HG02610 (cell line): ENCODE measurements at regions not wholly inside any gene's neighbourhood (a gene's known extent, or its start where the extent isn't known, plus 50 kb on each side); places are given as distances from the start of the nearest gene placed in this dataset.
"Not testable (repeated sequence)": the region's sequence is repeated elsewhere in the genome, so short reads cannot be mapped to it uniquely, and the experiment has no call there.

ENCODE experiments used
- ATAC-seq: cut with Tn5 transposase; IDR thresholded peaks from one replicate; pipeline ENCODE4 v1.9.1; 2021; ENCODE audit warnings: mild to moderate bottlenecking, moderate library complexity; ENCODE audit not compliant: unreplicated experiment

DNA sequence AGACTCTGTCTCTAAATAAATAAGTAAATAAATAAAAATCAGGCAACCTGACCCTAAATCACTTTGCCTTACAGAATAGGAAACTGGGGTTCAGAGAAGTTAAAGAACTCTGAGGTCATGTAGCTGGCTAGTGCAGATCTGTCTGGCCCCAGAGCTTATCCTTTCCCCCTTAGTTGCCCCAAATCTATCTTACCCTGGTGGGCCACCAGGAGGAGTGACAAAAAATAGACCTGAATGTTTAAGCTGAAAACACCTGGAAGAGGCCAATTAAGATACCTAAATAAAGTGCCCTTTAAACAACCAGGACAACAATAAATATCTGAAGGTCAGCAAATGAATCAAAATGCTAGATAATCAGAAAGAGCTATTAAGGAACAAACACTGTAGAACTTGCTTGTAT, 59.7 kb downstream of the TEX35 start:
- ATAC-seq: no peak

GRCh38 chr1:178573330-178573729, 60.4 kb downstream of the TEX35 start:
- ATAC-seq: peak; percentile 81

- ATAC-seq: no peak
Observed at GRCh38 chr1:178574345-178574744, 61.4 kb downstream of the TEX35 start.

DNA sequence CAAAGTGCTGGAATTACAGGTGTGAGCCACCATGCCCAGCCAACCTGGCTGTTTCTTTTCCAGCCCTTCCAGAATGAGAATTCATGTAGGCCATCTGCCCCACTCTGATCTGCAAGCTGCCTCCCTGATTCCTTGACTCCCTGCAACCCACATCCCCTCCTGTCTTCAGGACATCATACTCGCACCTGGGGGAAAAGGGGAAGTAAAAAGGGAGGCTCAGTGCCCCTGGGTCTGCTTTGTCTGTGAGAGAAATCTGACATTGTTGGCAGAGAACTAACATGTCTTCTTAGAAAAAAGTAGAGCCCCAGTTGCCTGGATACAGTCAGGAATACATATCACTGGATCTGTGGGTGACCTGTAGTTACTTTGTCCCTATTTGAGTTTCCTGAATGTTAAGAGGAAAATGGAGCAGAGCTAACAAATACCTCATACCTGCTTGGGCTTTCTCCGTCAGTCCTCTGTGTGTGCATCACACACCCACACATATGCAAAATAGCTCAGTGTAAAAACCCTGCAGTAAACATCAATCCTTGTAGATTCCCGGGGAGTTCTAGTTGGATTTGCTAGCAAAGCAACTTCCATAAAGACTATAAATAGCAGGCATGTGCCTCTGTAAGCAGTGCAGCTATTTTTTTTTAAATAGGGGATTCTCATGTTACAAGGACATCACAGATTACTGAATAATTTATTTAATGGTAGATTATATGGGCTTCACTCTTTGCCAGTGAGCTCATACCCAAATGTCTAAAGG, 62.9 kb downstream of the TEX35 start:
- peak; percentile 49 for ATAC-seq

- no peak for ATAC-seq
Observed at GRCh38 chr1:178576841-178577240, 63.9 kb downstream of the TEX35 start.

- no peak for ATAC-seq
Observed at GRCh38 chr1:178577882-178578281, 65.0 kb downstream of the TEX35 start.

DNA sequence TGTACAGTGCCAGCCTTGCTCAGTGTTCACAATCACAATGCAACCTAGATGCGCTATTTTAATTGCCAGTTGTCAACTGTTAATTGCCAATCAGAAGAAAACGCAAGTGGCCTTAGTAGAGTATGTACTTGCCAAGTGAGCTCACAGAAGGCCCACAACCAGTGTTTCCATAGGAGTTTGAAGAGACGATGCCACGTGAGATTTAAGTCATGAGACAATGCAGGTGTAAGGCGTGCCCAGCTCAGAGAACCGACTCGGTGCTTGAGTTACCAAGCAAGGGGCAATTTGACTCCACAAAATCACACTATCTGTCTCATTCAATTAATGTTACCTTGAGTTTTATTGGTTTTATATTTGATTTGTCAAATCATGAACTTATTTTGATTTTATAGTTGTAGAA, 65.6 kb downstream of the TEX35 start:
- ATAC-seq: no peak

- no peak for ATAC-seq
Observed at GRCh38 chr1:178579095-178579494, 66.2 kb downstream of the TEX35 start.

GRCh38 chr1:178579562-178579961, 66.7 kb downstream of the TEX35 start:
- ATAC-seq: peak; percentile 39

DNA sequence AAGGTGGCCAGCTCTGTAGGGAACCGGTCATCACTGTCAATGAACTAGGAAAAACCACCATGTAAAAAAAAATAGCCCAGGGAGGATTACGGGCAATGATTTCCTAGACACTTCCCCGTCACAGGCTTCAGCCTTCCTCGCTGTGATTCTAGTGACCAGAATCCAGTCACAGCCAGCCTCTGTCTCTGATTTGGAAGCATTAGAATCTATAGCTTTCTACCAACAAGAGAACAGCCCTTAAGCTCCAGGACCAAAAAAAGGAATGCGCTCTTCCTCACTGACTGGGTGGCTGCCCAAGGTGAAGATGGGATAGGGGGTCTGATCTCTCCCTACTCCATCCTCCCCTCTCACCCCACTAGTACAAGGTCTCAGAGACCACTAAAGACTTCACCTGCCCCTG, 67.2 kb downstream of the TEX35 start:
- ATAC-seq: no peak

- ATAC-seq: no peak
Observed at GRCh38 chr1:178580876-178581275, 68.0 kb downstream of the TEX35 start.

DNA sequence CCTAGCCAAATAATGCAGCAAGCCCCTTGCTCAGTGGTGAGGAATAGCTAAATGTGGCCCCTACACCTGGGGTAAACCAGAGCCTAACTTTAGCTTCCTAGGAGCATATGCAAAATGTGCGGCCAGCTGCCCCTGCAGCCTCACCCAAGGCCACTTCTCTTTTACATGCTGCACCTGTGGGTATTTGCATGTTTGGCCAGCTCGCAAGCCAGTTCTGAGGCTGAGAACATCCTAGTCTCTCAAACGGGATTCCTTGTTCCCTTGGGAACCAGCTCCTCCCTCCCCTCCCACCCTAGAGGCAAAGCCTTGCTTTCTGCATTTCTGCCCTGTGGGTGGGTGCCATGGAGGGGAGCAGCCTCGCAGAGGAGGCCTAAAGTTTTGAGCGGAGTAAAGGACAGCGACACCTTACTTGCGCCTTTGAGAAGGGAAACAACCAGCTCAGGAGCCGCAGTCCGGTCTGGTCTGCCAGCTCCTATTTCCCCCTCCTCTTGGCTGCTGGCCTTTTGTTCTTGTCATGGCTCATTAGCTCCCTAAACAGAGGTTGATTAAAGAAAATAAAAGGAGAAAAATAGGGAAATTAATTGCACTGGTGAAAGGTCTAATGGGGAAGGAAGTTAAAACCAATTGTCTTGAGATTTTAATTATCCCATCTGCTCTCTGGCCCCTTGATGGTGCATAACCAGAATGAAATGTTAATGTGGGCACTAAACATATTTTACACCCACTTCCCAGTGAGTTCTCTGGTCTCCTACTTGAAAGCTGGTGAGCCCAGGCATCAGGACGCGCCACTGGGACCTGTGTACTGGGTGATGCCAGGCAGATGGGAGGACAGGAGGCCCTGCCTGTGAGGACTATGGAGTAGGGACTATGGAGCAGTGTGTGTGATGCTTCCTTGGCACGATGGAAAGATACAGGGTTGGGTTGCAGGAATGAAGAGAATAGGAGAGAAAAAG, 68.7 kb downstream of the TEX35 start:
- ATAC-seq: peak; percentile 79

DNA sequence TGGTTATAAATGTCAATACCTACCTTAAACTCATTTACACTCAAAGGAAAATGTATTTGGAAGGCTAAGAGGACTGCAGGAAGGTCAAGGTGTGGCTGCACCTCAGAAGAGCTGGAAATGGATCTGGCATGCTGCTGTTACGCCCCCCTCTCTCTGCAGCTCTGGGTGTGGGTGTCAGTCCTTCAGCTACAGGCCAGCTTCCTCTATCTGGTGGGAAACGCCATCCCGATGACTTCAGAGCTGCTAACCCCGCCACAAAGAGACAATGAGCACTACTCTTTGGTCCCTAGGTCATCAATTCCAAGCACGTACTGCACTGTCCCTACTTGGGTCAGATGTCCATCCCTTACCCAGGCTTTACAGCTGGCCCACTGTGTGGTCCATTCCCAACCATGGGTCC, 74.2 kb downstream of the TEX35 start:
- no peak for ATAC-seq

DNA sequence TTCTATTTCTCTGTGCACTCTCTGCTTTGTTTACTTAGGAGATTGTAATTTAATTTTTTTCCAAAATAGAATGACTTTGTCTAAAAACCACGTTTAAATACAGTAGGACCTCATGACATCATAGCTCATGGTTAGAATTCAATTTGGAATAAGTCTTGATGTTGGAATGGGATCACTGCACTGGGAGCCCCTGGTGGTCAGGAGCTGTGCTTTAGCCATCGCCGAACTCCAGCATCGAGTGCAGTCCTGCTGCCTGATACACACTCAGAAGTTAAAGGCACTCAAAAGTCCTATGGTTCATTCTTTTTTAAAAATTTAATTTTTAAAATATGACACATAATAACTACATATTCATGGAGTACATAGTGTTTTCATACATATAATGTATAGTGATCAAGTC, 75.1 kb downstream of the TEX35 start:
- no peak for ATAC-seq

GRCh38 chr1:178589042-178589441, 76.1 kb downstream of the TEX35 start:
- not testable (repeated sequence) for ATAC-seq

DNA sequence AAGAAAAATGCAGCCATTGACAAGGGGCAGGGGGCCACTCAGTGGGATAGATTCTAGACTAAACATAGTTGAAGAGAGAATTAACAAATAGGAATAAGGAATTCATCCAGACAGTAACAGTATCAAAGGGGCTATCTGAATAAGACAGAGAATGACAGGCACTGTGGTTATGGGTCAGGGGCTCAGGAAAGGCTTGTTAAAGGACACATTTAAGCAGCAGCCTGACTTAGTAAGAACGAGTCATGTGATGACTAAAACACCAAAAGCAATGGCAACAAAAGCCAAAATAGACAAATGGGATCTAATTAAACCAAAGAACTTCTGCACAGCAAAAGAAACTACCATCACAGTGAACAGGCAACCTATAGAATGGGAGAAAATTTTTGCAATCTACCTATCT, 78.9 kb downstream of the TEX35 start:
- not testable (repeated sequence) for ATAC-seq

- no peak for ATAC-seq
Observed at GRCh38 chr1:178593515-178593914, 80.6 kb downstream of the TEX35 start.

DNA sequence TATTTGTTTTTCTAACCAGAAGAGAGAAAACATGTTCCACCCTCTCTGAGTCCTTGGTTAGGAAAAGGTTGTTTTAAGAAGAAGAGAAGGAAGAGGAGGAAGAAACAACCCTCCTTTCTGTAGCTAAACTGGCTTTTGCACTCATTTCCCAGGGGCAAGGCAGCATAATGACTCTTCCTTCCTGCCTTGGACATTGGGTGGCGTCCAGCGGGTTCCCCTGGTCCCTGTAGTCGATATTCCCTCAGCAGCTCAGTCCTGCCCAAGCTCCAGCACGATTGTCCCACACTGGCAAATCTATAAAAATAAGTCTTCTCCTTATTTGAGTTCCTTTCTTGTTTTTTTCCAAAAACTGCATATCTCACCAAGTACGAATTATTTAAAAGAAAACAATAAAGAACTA, 81.2 kb downstream of the TEX35 start:
- no peak for ATAC-seq

DNA sequence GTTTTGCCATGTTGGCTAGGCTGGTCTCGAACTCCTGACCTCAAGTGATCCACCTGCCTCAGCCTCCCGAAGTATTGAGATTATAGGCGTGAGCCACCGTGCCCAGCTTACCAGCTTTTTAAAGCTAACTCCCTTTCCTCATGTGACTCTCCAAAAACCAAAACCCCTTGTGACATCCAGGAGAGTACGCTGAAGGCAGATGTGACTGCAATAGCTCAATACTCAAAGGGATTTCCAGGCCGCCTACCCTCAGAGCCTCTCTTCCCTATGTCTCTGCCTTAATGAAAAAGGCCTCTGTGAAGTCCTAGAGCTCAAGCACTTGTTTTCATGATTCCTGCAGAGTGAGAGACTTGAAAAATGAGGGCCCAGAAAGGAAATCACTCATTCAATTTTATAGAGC, 82.6 kb downstream of the TEX35 start:
- ATAC-seq: no peak

GRCh38 chr1:178599087-178599486, 86.2 kb downstream of the TEX35 start:
- ATAC-seq: no peak

DNA sequence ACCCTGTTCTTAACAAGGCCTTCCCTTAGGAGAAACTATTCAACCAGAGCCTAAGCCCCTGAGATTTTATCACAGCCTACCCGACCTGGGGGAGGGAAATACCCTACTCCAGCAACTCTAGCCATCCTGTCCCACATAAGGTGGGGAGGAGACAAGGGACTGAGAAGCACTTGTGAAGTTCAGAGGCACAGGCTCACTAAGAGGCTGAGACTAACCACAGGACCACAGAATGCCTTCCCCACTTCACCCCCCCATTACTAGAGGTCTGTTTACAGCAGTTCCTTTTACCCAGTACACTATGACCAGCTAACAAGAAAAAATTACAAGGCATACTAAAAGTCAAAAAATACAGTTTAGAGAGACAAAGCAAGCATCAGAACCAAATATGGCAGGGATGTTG, 86.8 kb downstream of the TEX35 start:
- peak; percentile 90 for ATAC-seq

DNA sequence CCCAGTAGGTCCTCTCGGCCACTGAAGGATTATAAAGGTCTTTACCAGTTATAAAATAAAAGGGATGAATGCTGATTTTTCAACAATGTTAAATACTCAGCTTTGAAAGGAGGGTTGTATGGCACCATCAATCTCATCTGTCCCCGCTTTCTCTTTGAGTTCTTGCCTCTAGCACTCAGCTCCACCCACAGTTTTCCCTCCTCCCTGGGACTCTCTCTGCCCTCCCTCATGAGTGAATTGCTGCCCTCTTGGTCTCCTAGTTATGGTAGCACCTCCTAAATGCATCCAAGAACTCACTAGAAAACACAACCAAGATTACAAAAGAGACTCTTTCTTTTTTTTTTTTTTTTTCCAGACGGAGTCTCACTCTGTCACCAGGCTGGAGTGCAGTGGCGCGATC, 91.0 kb downstream of the TEX35 start:
- no peak for ATAC-seq
